Subcutaneous abdominal adipose tissue (tissue), 5 donors: ENCODE measurements at regions not wholly inside any gene's neighbourhood (a gene's known extent, or its start where the extent isn't known, plus 50 kb on each side); places are given as distances from the start of the nearest gene placed in this dataset.

Source experiments
- H3K27ac ChIP-seq: one replicate; pipeline ENCODE4 v1.7.0; 2013; ENCODE audit warnings: low read depth, mild to moderate bottlenecking, inconsistent platforms, low read length, moderate library complexity
- H3K27me3 ChIP-seq, 5 donors: one replicate each; pipeline ENCODE4 v1.7.0; 2013; ENCODE audit warnings: low read length in 5 of 5, inconsistent platforms in 1 of 5; ENCODE audit not compliant: control insufficient read depth in 5 of 5, insufficient read depth in 4 of 5
- H3K36me3 ChIP-seq, 5 donors: one replicate each; pipeline ENCODE4 v1.7.0; 2013; ENCODE audit warnings: low read length in 5 of 5; ENCODE audit not compliant: control insufficient read depth in 5 of 5, insufficient read depth in 5 of 5
- H3K4me1 ChIP-seq, 5 donors: one replicate each; pipeline ENCODE4 v1.7.0; 2013; ENCODE audit warnings: low read length in 5 of 5, mild to moderate bottlenecking in 3 of 5, moderate library complexity in 1 of 5; ENCODE audit not compliant: control insufficient read depth in 5 of 5, insufficient read depth in 5 of 5
- H3K4me3 ChIP-seq, 5 donors: one replicate each; pipeline ENCODE4 v1.7.0; 2013; ENCODE audit warnings: low read length in 5 of 5, low read depth in 1 of 5
- H3K9ac ChIP-seq, 5 donors: one replicate each; pipeline ENCODE4 v1.7.0; 2013; ENCODE audit warnings: low read length in 5 of 5, mild to moderate bottlenecking in 4 of 5, moderate library complexity in 3 of 5
- H3K9me3 ChIP-seq, 5 donors: one replicate each; pipeline ENCODE4 v1.7.0; 2013; ENCODE audit warnings: low read length in 5 of 5; ENCODE audit not compliant: control insufficient read depth in 5 of 5
- donor health status: healthy.
- donor health status: healthy.
- donor health status: healthy.
- donor health status: healthy.
- donor health status: healthy.

DNA sequence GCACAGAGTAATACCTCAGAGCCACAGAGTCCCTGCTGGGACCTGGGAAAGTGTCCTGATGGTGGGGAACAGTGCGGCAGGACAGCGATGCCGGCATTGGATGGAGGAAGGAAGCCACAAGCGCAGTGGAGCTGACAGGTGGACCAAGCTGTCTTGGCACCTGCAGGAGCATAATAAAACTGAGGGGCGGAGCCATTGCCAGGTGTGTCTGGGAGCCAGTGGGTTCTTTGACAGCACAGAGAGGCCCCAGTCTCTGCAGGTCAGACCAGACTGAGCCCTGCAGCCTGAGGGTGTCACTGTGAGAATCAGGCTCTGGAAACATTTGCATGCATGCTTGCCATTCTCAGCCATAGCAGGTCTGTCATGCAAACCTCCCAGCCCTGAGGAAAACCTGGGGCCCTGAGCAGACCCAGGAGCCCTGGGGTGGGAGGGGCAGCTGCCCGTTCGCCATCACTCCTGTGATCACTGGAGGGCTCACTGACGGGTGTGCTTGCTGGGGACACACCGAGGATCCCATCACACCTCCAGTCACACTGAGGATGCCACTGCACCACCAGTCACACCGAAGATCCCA, 210.5 kb upstream of the HDAC4 start:
- Histone ChIP-seq H3K9ac (no peak overlapping the region), H3K27ac (no peak overlapping the region), H3K27me3 (peaks cover 0 to 9% (median 4%) of the 10 kb centered on the region in 5 donors)

DNA sequence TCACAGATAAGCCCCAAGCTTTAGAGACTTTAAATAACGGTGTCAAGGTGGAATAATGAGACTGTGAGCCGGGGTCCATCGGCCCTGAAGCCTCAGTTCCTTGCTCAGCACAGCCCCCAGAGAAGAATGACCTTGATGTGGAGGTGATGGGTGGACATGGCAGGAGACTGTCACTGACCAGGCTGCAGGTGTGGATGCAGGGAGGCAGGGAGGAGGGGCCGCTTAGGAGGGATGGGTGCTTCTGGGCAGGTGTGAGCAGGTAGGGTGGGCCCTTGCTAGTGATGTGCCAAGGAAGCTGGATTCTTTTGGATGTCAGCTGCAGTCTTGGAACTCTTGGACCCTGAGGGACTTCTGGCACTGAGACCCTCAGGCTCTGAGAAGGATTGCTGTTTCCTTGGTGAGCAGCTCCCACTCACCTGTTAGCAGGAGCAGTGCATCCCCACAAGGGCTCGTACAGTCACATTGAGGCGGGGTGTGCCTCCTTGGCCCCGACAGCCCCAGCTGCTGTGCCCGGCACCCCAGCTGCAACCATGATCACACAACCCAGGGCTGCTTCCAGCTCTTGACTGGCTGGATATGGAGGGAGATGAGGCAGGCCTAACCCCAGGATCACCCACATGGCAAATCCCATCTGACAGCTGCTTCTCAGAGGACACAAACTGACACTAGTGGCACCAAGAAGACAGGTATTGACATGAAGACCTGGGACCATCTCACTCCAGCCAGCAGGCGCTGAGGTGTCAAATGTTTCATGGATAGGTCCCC, 209.8 kb upstream of the HDAC4 start:
- Histone ChIP-seq H3K36me3 (no peaks in the 10 kb centered on the region), H3K4me3 (no peak overlapping the region), H3K9ac (no peak overlapping the region), H3K27me3 (peaks cover 0 to 9% (median 4%) of the 10 kb centered on the region in 5 donors), H3K4me1 (peaks cover 3 to 14% (median 4%) of the 10 kb centered on the region in 5 donors), H3K27ac (no peak overlapping the region), H3K9me3 (peaks cover 0 to 5% (median 4%) of the 10 kb centered on the region in 5 donors)

More for the DNA sequence above, 210.5 kb upstream of the HDAC4 start:
- Histone ChIP-seq H3K36me3 (no peaks in the 10 kb centered on the region), H3K9me3 (peaks cover 0 to 8% (median 6%) of the 10 kb centered on the region in 5 donors), H3K4me1 (peaks cover 3 to 12% (median 4%) of the 10 kb centered on the region in 5 donors), H3K4me3 (no peak overlapping the region)

DNA sequence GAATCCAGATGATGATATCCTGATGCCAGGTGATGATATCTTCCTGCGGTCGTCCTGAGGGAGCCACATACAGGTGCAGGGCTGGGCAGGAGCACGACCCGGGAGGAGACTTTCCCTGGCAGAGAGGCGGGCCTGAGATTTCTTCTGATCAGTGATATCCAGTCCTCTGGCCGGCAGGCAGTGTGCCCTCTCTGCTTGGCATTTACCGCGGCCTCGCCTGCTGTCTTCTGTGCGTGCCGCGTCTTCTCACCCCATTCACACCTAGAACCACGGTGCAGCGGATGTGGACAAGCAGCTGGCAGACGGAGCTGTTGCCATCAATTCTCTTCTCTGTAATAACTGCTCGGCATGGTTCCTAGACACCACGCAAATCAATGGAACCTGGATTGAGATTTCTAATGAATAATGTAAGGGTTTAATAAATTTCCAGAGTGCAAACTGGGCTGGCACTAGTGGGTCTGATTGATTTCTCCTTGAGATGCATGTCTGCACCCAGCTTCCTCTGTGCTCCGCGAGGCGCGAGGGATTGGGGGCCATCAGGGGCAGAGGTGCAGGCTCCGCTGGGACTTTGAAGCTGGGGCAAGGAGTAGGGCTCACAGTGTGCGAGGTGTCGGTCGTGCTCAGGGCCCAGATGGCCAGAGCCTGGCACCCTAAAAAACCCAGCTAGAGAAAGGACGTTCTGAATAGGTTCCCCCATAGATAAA, 208.9 kb upstream of the HDAC4 start:
- no peak overlapping the region for H3K27ac ChIP-seq
- H3K9me3 ChIP-seq = peaks cover 0 to 5% (median 4%) of the 10 kb centered on the region in 5 donors
- H3K4me1 ChIP-seq = peaks cover 3 to 16% (median 4%) of the 10 kb centered on the region in 5 donors
- no peak overlapping the region for H3K4me3 ChIP-seq
- H3K9ac ChIP-seq = no peak overlapping the region
- no peaks in the 10 kb centered on the region for H3K36me3 ChIP-seq
- H3K27me3 ChIP-seq = peaks cover 0 to 9% (median 4%) of the 10 kb centered on the region in 5 donors

DNA sequence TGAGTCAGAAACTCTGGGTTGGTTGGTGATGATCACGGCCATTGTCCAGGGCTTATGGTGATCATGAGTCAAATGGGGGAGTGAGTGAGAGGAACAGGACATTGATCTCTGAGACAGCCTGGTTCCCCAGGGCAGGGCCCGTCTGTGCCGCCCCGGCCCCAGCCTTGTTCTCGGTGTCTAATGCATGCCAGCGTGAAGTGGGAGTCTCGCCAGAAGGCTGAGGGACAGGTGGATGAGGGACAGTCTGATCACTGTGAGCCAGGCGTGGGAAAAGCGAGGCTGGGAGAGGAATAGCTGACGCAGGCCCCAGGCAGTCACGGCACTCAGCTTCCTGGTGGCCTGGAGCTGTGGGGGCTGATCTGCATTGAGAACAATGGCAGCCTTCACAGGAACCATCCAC, 208.3 kb upstream of the HDAC4 start:
- Histone ChIP-seq H3K9ac (no peak overlapping the region), H3K27ac (no peak overlapping the region), H3K4me3 (no peak overlapping the region), H3K36me3 (no peaks in the 10 kb centered on the region), H3K9me3 (peaks cover 0 to 5% (median 4%) of the 10 kb centered on the region in 5 donors), H3K27me3 (peaks cover 0 to 9% (median 4%) of the 10 kb centered on the region in 5 donors), H3K4me1 (peaks cover 3 to 16% (median 4%) of the 10 kb centered on the region in 5 donors)

DNA sequence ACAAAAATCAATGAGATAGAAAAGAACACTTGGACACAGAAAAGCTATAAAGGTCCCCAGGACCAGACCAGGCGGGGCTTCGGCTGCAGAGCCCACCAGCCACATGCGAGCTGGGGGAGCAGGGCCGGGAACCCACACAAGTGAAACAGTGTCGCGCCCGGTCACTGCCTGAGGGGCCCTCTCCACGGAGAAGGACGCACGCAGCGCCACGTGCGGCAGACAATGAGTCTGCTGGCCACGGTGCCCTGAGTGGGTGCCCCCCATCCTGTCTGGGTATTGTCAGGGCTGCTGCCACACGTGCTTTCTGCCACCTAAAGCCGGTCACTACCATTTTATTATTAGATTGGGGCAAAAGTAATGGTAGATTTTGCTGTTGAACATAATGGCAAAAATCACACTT, 207.9 kb upstream of the HDAC4 start:
- Histone ChIP-seq H3K9me3 (peaks cover 0 to 7% (median 5%) of the 10 kb centered on the region in 5 donors), H3K36me3 (no peaks in the 10 kb centered on the region), H3K27me3 (peaks cover 0 to 9% (median 4%) of the 10 kb centered on the region in 5 donors), H3K4me1 (peaks cover 3 to 16% (median 4%) of the 10 kb centered on the region in 5 donors), H3K9ac (no peak overlapping the region), H3K27ac (no peak overlapping the region), H3K4me3 (no peak overlapping the region)

DNA sequence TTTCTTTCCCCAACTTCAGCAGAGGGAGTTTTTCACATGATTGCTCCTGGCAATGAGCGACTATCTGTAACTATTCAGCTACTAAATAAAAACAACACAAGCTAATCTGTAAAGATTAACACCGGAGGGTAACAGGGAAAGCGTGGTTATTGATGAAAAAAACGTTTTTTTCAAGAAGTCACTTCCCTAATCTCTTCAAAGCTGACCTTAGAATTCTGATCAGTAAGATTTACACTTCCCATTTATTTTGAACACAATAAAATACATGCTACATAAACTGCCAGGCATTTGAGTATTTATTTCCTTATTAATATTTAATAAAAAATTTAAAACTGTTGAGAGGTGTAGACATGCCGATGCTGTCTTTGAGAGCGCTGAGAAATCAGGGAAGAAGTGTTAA, 207.4 kb upstream of the HDAC4 start:
- Histone ChIP-seq H3K9ac (peak overlapping the region in 1 of 5 donors; percentile 16), H3K36me3 (no peaks in the 10 kb centered on the region), H3K27me3 (peaks cover 0 to 12% (median 4%) of the 10 kb centered on the region in 5 donors), H3K27ac (no peak overlapping the region), H3K9me3 (peaks cover 0 to 8% (median 5%) of the 10 kb centered on the region in 5 donors), H3K4me1 (peaks cover 3 to 16% (median 4%) of the 10 kb centered on the region in 5 donors), H3K4me3 (peak overlapping the region in 1 of 5 donors; percentile 18)

DNA sequence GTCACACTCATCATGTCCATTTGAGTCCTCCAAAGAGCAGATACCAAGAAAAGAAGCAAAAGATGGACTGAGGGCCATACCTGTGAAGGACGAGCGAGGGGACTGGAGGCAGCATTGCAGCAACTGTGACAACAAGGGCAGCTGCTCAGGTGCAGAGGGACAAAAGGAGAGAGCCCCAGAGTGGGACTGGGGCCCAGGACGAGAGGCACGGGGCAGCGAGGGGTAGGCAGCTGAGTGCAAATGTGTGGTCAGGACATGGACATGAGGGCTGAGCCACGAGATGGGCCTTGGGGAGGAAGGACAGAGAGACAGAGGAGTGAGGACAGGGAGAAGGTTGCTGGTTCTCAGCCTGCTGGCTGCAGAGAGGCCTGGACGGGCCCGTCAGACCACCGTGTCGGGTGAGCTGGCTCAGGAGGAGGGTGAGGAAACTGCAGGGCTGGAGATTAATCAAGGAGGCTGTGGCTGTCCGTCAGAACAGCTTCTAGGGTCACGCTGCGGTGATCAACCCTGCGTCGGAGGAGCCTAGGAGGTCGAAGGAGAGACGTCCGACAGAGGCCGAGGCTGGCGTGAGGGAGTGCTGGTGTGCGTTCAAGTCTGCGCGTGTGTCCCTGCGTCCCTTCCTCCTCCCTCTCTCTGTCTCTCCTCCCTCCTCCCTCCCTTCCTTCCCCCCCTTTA, 206.8 kb upstream of the HDAC4 start:
- Histone ChIP-seq H3K27me3 (peaks cover 0 to 16% (median 4%) of the 10 kb centered on the region in 5 donors), H3K27ac (no peak overlapping the region), H3K9me3 (peaks cover 0 to 8% (median 5%) of the 10 kb centered on the region in 5 donors), H3K4me3 (peak overlapping the region in 1 of 5 donors; percentile 18), H3K9ac (peak overlapping the region in 1 of 5 donors; percentile 16), H3K4me1 (peaks cover 3 to 16% (median 4%) of the 10 kb centered on the region in 5 donors), H3K36me3 (no peaks in the 10 kb centered on the region)

DNA sequence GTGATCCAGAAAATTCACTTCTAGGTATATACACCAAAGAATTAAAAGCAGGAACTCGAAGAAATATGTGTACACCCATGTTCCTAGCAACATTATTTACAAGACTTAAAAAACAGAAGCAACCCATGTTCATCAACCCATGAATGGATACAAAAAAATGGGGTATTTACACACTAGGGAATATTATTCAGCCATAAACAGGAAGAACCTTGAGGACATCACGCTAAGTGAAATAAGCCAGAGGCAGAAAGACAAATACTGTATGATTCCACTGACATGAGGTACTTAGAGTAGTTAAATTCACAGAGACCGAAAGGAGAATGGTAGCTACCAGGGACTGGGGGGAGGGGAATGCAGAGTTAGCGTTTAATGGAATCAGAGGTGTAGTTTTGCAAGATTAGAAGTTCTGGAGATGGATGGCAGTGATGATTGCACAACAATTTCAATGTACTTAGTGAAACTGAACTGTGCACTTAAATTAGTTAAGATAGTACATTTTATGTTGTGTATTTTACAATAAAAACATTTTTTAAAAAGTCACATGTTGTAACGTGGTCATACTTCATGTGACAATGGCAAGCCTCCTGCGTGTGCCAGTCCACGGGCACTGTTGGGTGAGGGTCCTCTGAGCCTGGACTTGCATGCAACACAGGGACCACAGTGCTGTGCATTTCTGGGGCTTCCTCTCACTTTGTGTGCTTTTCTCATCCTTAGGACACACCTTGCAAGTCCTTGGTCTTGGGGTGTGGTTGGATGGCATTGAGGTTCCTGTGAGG, 206.1 kb upstream of the HDAC4 start:
- H3K36me3 ChIP-seq = no peaks in the 10 kb centered on the region
- H3K4me1 ChIP-seq = peaks cover 3 to 16% (median 4%) of the 10 kb centered on the region in 5 donors
- H3K9ac ChIP-seq = no peak overlapping the region
- H3K9me3 ChIP-seq = peaks cover 0 to 8% (median 5%) of the 10 kb centered on the region in 5 donors
- no peak overlapping the region for H3K27ac ChIP-seq
- H3K27me3 ChIP-seq = peaks cover 3 to 19% (median 9%) of the 10 kb centered on the region in 5 donors
- no peak overlapping the region for H3K4me3 ChIP-seq

DNA sequence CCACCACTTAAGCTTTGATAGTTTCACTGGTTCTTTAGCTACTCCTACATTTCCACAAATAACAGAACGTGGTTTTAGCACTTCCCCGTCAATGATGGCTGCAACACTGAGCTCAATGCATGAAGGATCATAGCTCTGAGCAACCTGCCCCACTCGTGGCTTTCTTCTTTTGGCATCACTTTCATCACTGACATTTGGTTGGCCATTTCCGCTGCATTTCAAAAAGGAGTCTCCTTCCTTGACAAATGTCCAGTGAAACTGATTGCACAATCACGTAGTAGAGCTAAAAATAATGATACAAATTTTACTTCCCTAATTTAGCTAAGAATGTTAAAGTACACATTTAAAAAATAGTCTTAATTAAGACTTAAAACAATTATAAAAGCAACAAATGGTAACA, 205.2 kb upstream of the HDAC4 start:
- H3K36me3 ChIP-seq = no peaks in the 10 kb centered on the region
- H3K27ac ChIP-seq = no peak overlapping the region
- H3K27me3 ChIP-seq = peaks cover 4 to 18% (median 6%) of the 10 kb centered on the region in 5 donors
- H3K9ac ChIP-seq = no peak overlapping the region
- peaks cover 3 to 16% (median 4%) of the 10 kb centered on the region in 5 donors for H3K4me1 ChIP-seq
- no peak overlapping the region for H3K4me3 ChIP-seq
- peaks cover 0 to 3% (median 0%) of the 10 kb centered on the region in 5 donors for H3K9me3 ChIP-seq
